ENCODE measurements at regions not wholly inside any gene's neighbourhood (a gene's known extent, or its start where the extent isn't known, plus 50 kb on each side); places are given as distances from the start of the nearest gene placed in this dataset.

- H3K27ac ChIP-seq, result no peak overlapping the region
- intact Hi-C loops (cut with DNase I), result no loop called here
- H3K36me3 ChIP-seq, result no peaks in the 10 kb centered on the region
- peaks cover 0 to 5% (median 0%) of the 10 kb centered on the region in 4 donors for H3K4me1 ChIP-seq
- H3K9me3 ChIP-seq, result no peaks in the 10 kb centered on the region
- 89 to 93% methylated on average over 2 of the region's 2 CpGs for WGBS, 2 donors
- no peak for DNase-seq
- H3K27me3 ChIP-seq, result no peaks in the 10 kb centered on the region
- no peak overlapping the region for H3K4me3 ChIP-seq
- no peak for TF ChIP-seq EP300 (IDR thresholded peaks at IDR 0.05)
- TF ChIP-seq POLR2A (IDR thresholded peaks at IDR 0.05), result no peak
- TF ChIP-seq POLR2AphosphoS5 (IDR thresholded peaks at IDR 0.05), result no peak
- TF ChIP-seq, protein P1, sequence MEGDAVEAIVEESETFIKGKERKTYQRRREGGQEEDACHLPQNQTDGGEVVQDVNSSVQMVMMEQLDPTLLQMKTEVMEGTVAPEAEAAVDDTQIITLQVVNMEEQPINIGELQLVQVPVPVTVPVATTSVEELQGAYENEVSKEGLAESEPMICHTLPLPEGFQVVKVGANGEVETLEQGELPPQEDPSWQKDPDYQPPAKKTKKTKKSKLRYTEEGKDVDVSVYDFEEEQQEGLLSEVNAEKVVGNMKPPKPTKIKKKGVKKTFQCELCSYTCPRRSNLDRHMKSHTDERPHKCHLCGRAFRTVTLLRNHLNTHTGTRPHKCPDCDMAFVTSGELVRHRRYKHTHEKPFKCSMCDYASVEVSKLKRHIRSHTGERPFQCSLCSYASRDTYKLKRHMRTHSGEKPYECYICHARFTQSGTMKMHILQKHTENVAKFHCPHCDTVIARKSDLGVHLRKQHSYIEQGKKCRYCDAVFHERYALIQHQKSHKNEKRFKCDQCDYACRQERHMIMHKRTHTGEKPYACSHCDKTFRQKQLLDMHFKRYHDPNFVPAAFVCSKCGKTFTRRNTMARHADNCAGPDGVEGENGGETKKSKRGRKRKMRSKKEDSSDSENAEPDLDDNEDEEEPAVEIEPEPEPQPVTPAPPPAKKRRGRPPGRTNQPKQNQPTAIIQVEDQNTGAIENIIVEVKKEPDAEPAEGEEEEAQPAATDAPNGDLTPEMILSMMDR (IDR thresholded peaks at IDR 0.05), result no peak
These were observed 383.7 kb downstream of the MAFB start for GRCh38 chr20:40305303-40305702.

- intact Hi-C loops (cut with DNase I), result no loop called here
- Histone ChIP-seq H3K9me3 (no peaks in the 10 kb centered on the region), H3K27me3 (no peaks in the 10 kb centered on the region), H3K4me1 (peaks cover 0 to 5% (median 0%) of the 10 kb centered on the region in 4 donors), H3K36me3 (no peaks in the 10 kb centered on the region), H3K4me3 (no peak overlapping the region), H3K27ac (no peak overlapping the region)
- WGBS, 2 donors, result 68 to 75% methylated on average over 5 of the region's 5 CpGs
- no peak for DNase-seq
- TF ChIP-seq POLR2A (IDR thresholded peaks at IDR 0.05) (no peak), EP300 (IDR thresholded peaks at IDR 0.05) (no peak), POLR2AphosphoS5 (IDR thresholded peaks at IDR 0.05) (no peak)
- TF ChIP-seq, protein P1 (IDR thresholded peaks at IDR 0.05), result no peak
These were observed 384.9 kb downstream of the MAFB start for GRCh38 chr20:40304119-40304613.

GRCh38 chr20:40294747-40295146 is 394.3 kb downstream of the MAFB start:
- no peaks in the 10 kb centered on the region for H3K36me3 ChIP-seq
- no peak overlapping the region for H3K4me3 ChIP-seq
- WGBS, 2 donors, result 67 to 88% methylated on average over 1 of the region's 1 CpG
- TF ChIP-seq EP300 (IDR thresholded peaks at IDR 0.05) (no peak), POLR2AphosphoS5 (IDR thresholded peaks at IDR 0.05) (no peak), POLR2A (IDR thresholded peaks at IDR 0.05) (no peak)
- TF ChIP-seq, protein P1 (IDR thresholded peaks at IDR 0.05), result no peak
- peaks cover 0 to 5% (median 0%) of the 10 kb centered on the region in 4 donors for H3K4me1 ChIP-seq
- H3K27ac ChIP-seq, result no peak overlapping the region
- intact Hi-C loops (cut with DNase I), result no loop called here
- H3K27me3 ChIP-seq, result no peaks in the 10 kb centered on the region
- no peak for DNase-seq
- peaks cover 0 to 12% (median 0%) of the 10 kb centered on the region in 4 donors for H3K9me3 ChIP-seq

DNA sequence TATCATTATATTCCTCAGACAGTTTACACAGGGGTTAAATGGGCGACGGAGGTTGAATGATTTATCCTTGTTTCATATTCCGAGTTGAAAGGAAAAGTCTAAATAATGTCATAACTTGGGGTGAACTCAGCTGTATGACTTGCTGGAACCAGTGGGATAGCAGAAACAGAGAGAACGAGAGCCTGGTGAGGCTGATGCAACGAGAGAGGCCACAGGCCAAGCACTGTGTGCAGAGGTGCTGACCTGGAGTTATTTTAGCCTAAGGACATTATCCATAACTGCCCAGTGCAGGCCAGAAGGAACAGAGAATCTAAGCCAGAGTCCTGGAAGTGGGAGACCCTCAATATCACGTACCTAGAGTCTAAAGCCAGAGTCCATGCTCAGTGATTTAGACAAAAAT is 394.9 kb downstream of the MAFB start:
- 67 to 75% methylated on average over 6 of the region's 6 CpGs for WGBS, 2 donors
- intact Hi-C loops (cut with DNase I), result no loop called here
- Histone ChIP-seq H3K4me1 (peaks cover 0 to 5% (median 0%) of the 10 kb centered on the region in 4 donors), H3K36me3 (no peaks in the 10 kb centered on the region), H3K9me3 (peaks cover 0 to 12% (median 0%) of the 10 kb centered on the region in 4 donors), H3K4me3 (no peak overlapping the region), H3K27me3 (no peaks in the 10 kb centered on the region), H3K27ac (no peak overlapping the region)
- TF ChIP-seq EP300 (IDR thresholded peaks at IDR 0.05) (no peak), POLR2AphosphoS5 (IDR thresholded peaks at IDR 0.05) (no peak), POLR2A (IDR thresholded peaks at IDR 0.05) (no peak)
- TF ChIP-seq, protein P1 (IDR thresholded peaks at IDR 0.05), result no peak
- DNase-seq, result no peak

- Histone ChIP-seq H3K4me1 (peaks cover 0 to 5% (median 0%) of the 10 kb centered on the region in 4 donors), H3K27me3 (no peaks in the 10 kb centered on the region), H3K27ac (no peak overlapping the region), H3K36me3 (no peaks in the 10 kb centered on the region), H3K9me3 (peaks cover 0 to 12% (median 0%) of the 10 kb centered on the region in 4 donors), H3K4me3 (no peak overlapping the region)
- DNase-seq, result peak; percentile 67
- 39 to 71% methylated on average over 1 of the region's 1 CpG for WGBS, 2 donors
- intact Hi-C loops (cut with DNase I), result no loop called here
- TF ChIP-seq POLR2AphosphoS5 (IDR thresholded peaks at IDR 0.05), result no peak
- TF ChIP-seq EP300 (IDR thresholded peaks at IDR 0.05), result no peak
- TF ChIP-seq POLR2A (IDR thresholded peaks at IDR 0.05), result no peak
These were observed 395.3 kb downstream of the MAFB start for GRCh38 chr20:40293740-40294139.

All from sigmoid colon (tissue), 6 donors.